ENCODE measurements at regions not wholly inside any gene's neighbourhood (a gene's known extent, or its start where the extent isn't known, plus 50 kb on each side); places are given as distances from the start of the nearest gene placed in this dataset.

DNA sequence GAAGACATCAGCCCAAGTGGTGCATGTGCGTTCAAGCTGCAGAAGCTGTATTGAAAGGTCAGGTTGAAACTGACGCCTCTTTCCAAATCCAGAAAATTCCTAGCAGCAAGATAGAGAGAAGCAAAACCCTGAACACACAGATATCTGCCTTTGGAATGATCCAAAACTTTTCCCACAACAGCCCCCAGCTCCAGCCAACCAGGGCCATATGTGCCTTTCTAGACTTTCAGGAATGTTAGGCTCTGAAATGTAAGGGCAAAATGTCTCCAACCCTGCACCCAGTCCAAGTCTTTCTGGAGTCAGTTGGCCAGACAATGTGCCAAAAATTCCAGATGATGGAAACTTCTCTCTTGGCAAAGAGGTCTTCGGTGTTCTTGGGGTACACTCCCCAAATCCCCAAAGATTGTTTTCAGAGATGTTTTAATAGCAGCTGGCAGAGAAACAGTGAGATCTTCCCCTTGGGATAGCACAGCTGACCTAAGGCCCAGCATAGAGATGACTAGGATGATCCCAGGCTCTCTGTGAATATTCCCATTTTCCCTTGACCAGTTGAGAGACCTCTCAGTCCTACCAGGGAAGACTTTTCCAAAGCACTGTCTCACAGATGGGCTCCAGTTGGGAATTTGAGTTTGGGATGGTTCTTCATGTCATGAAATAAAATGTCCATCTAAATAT is 440.4 kb upstream of the CD180 start:
- Histone ChIP-seq H3K4me2 (no peak overlapping the region), H3K4me3 (ENCODE audit: low read depth in 2 of 2, low read length in 1 of 2) (no peak overlapping the region), H3K27me3 (ENCODE audit: insufficient read depth) (no peaks in the 10 kb centered on the region), H3K9me2 (no peaks in the 10 kb centered on the region), H3K4me1 (ENCODE audit: control insufficient read depth in 1 of 2, insufficient read depth in 2 of 2, low read depth in 1 of 2, low read length in 1 of 2) (no peaks in the 10 kb centered on the region; a peak in 1 of 4 replicates), H4K20me1 (ENCODE audit: insufficient read depth) (no peaks in the 10 kb centered on the region), H3K27ac (ENCODE audit: low read depth in 2 of 2, low read length in 1 of 2) (no peak overlapping the region), H3K79me2 (ENCODE audit: insufficient read depth) (no peaks in the 10 kb centered on the region), H3F3A (replicated peaks; ENCODE audit: insufficient read depth) (no peaks in the 10 kb centered on the region), H2AFZ (ENCODE audit: low read depth) (no peak overlapping the region), H3K9me3 (no peaks in the 10 kb centered on the region), H3K36me3 (replicated peaks in 1 of 2; ENCODE audit: control insufficient read depth in 1 of 2, insufficient read depth in 2 of 2, low read length in 1 of 2) (no peaks in the 10 kb centered on the region), H3K9ac (no peak overlapping the region)
- DNase-seq, result no peak
- TF ChIP-seq, protein P1, sequence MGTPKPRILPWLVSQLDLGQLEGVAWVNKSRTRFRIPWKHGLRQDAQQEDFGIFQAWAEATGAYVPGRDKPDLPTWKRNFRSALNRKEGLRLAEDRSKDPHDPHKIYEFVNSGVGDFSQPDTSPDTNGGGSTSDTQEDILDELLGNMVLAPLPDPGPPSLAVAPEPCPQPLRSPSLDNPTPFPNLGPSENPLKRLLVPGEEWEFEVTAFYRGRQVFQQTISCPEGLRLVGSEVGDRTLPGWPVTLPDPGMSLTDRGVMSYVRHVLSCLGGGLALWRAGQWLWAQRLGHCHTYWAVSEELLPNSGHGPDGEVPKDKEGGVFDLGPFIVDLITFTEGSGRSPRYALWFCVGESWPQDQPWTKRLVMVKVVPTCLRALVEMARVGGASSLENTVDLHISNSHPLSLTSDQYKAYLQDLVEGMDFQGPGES (IDR thresholded peaks at IDR 0.05; ENCODE audit: low read depth, low read length), result no peak
- no peak for TF ChIP-seq REST (IDR thresholded peaks at IDR 0.05; ENCODE audit: low read depth, low read length)
- TF ChIP-seq, protein P2, sequence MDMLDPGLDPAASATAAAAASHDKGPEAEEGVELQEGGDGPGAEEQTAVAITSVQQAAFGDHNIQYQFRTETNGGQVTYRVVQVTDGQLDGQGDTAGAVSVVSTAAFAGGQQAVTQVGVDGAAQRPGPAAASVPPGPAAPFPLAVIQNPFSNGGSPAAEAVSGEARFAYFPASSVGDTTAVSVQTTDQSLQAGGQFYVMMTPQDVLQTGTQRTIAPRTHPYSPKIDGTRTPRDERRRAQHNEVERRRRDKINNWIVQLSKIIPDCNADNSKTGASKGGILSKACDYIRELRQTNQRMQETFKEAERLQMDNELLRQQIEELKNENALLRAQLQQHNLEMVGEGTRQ (IDR thresholded peaks at IDR 0.05; ENCODE audit: borderline replicate concordance, low read depth, low read length), result no peak
- TF ChIP-seq, protein P3, sequence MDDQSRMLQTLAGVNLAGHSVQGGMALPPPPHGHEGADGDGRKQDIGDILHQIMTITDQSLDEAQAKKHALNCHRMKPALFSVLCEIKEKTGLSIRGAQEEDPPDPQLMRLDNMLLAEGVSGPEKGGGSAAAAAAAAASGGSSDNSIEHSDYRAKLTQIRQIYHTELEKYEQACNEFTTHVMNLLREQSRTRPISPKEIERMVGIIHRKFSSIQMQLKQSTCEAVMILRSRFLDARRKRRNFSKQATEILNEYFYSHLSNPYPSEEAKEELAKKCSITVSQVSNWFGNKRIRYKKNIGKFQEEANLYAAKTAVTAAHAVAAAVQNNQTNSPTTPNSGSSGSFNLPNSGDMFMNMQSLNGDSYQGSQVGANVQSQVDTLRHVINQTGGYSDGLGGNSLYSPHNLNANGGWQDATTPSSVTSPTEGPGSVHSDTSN (IDR thresholded peaks at IDR 0.05), result no peak
- WGBS (ENCODE audit: low lambda C conversion rate), result 41% methylated on average over 3 of the region's 3 CpGs
- CTCF ChIA-PET, result interaction anchor here (1.3 to 1.5 kb wide), 2 partner anchors 10 to 12 kb away, joined by 3 read pairs; no protein-coding TSS in a partner anchor
- POLR2A ChIA-PET, result no interaction called here

GRCh38 chr5:67636091-67636490 is 439.5 kb upstream of the CD180 start:
- no peak overlapping the region for H3K4me3 ChIP-seq (ENCODE audit: low read depth in 2 of 2, low read length in 1 of 2)
- H2AFZ ChIP-seq (ENCODE audit: low read depth), result no peak overlapping the region
- ChIA-PET CTCF (interaction anchor here (1.3 kb wide), 1 partner anchor 11 kb away, joined by 3 read pairs; no protein-coding TSS in a partner anchor), POLR2A (no interaction called here)
- no peaks in the 10 kb centered on the region for H3K9me3 ChIP-seq
- no peaks in the 10 kb centered on the region for H3F3A ChIP-seq (replicated peaks; ENCODE audit: insufficient read depth)
- H4K20me1 ChIP-seq (ENCODE audit: insufficient read depth), result no peaks in the 10 kb centered on the region
- no peak overlapping the region for H3K27ac ChIP-seq (ENCODE audit: low read depth in 2 of 2, low read length in 1 of 2)
- no peak overlapping the region for H3K4me2 ChIP-seq
- DNase-seq, result no peak
- H3K4me1 ChIP-seq (ENCODE audit: control insufficient read depth in 1 of 2, insufficient read depth in 2 of 2, low read depth in 1 of 2, low read length in 1 of 2), result no peaks in the 10 kb centered on the region; a peak in 1 of 4 replicates
- H3K27me3 ChIP-seq (ENCODE audit: insufficient read depth), result no peaks in the 10 kb centered on the region
- no peaks in the 10 kb centered on the region for H3K9me2 ChIP-seq
- H3K36me3 ChIP-seq (replicated peaks in 1 of 2; ENCODE audit: control insufficient read depth in 1 of 2, insufficient read depth in 2 of 2, low read length in 1 of 2), result no peaks in the 10 kb centered on the region
- H3K9ac ChIP-seq, result no peak overlapping the region
- no peaks in the 10 kb centered on the region for H3K79me2 ChIP-seq (ENCODE audit: insufficient read depth)
- WGBS (ENCODE audit: low lambda C conversion rate), result 33% methylated on average over 1 of the region's 1 CpG
- TF ChIP-seq GATA2 (CRISPR knock-in tag; IDR thresholded peaks at IDR 0.05) (no peak), SMC3 (IDR thresholded peaks at IDR 0.05; ENCODE audit: low read depth, low read length) (no peak), CTCF (IDR thresholded peaks at IDR 0.05) (no peak), FOSL2 (IDR thresholded peaks at IDR 0.05; ENCODE audit: borderline replicate concordance, low read depth) (no peak), RFX5 (IDR thresholded peaks at IDR 0.05; ENCODE audit: low read length) (no peak), RCOR1 (IDR thresholded peaks at IDR 0.05; ENCODE audit: low read length) (no peak), ELF1 (IDR thresholded peaks at IDR 0.05) (no peak), EP300 (IDR thresholded peaks at IDR 0.05; ENCODE audit: borderline replicate concordance in 1 of 2, low read depth in 1 of 2, low read length in 1 of 2) (no peak), EZH2phosphoT487 (IDR thresholded peaks at IDR 0.05; ENCODE audit: borderline replicate concordance, low read depth) (no peak), JUND (IDR thresholded peaks at IDR 0.05) (no peak)
- TF ChIP-seq, protein P4, sequence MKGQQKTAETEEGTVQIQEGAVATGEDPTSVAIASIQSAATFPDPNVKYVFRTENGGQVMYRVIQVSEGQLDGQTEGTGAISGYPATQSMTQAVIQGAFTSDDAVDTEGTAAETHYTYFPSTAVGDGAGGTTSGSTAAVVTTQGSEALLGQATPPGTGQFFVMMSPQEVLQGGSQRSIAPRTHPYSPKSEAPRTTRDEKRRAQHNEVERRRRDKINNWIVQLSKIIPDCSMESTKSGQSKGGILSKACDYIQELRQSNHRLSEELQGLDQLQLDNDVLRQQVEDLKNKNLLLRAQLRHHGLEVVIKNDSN (IDR thresholded peaks at IDR 0.05; ENCODE audit: borderline replicate concordance, low read depth), result no peak
